ENCODE measurements at regions not wholly inside any gene's neighbourhood (a gene's known extent, or its start where the extent isn't known, plus 50 kb on each side); places are given as distances from the start of the nearest gene placed in this dataset.
A peak's percentile ranks its signal among the peaks of the same experiment; 100 is the strongest.

- no peaks in the 10 kb centered on the region for H3K9me3 ChIP-seq (ENCODE audit: low read length)
- FAIRE-seq, result no peak
- no peaks in the 10 kb centered on the region for H3K79me2 ChIP-seq (ENCODE audit: insufficient read depth, low read length)
- no peaks in the 10 kb centered on the region for H4K20me1 ChIP-seq (ENCODE audit: insufficient read depth, low read length)
- H3K4me3 ChIP-seq (replicated peaks in 1 of 3; ENCODE audit: insufficient read depth in 1 of 3, low read depth in 2 of 3, low read length in 3 of 3), result no peak overlapping the region
- DNase-seq (ENCODE audit: low spot score), result no peak
- TF ChIP-seq YEATS4 (CRISPR knock-in tag; IDR thresholded peaks at IDR 0.05; ENCODE audit: borderline replicate concordance) (no peak), NR3C1 (CRISPR knock-in tag; IDR thresholded peaks at IDR 0.05) (no peak), BRCA1 (CRISPR knock-in tag; IDR thresholded peaks at IDR 0.05) (no peak)
- no peaks in the 10 kb centered on the region for H3K27me3 ChIP-seq (ENCODE audit: control insufficient read depth in 1 of 2, insufficient read depth in 2 of 2, low read length in 2 of 2)
- peaks cover 24% of the 10 kb centered on the region for H3K4me1 ChIP-seq (ENCODE audit: insufficient read depth, low read length)
- WGBS (ENCODE audit: low lambda C conversion rate), result 63% methylated on average over 7 of the region's 7 CpGs
- intact Hi-C loops (cut with micrococcal nuclease; ENCODE audit: unreplicated experiment), result no loop called here
- BruUV-seq (replicated peaks), result no TSS peak
- ChIA-PET POLR2A (no interaction called here), CTCF (ENCODE audit: low intra/inter-chr PET ratio, low total read pairs) (no interaction called here)
- no peak overlapping the region for H3K9ac ChIP-seq (ENCODE audit: insufficient read depth, low read depth, low read length)
- ATAC-seq, result no peak
- no peak overlapping the region for H2AFZ ChIP-seq (ENCODE audit: low read length)
- in situ Hi-C loops (cut with HindIII; ENCODE audit: extremely low pct_ligation_motif_present, low pct_unique_long_range_greater_than_20kb), result no loop called here
- H3K27ac ChIP-seq (ENCODE audit: extremely low read length, insufficient read depth, low read length), result no peak overlapping the region
- no peaks in the 10 kb centered on the region for H3K36me3 ChIP-seq (replicated peaks in 1 of 2; ENCODE audit: control insufficient read depth in 1 of 2, insufficient read depth in 2 of 2, low read length in 2 of 2)
- H3K4me2 ChIP-seq (ENCODE audit: low read depth, low read length), result no peak overlapping the region
Measured at GRCh38 chr1:182170891-182171461, 109.5 kb upstream of the ZNF648 start.

GRCh38 chr1:182169203-182169602, 107.7 kb upstream of the ZNF648 start:
- peak overlapping the region; percentile 62 for H2AFZ ChIP-seq (ENCODE audit: low read length)
- TF ChIP-seq CEBPB (IDR thresholded peaks at IDR 0.05; ENCODE audit: borderline replicate concordance, low read depth, low read length), result peak; percentile 61; the same call in 1 of the 2 replicates
- no peak for TF ChIP-seq ZNF879 (CRISPR knock-in tag; IDR thresholded peaks at IDR 0.05)
- TF ChIP-seq TFDP1 (CRISPR knock-in tag; IDR thresholded peaks at IDR 0.05; ENCODE audit: borderline replicate concordance), result no peak
- TF ChIP-seq BCL3 (CRISPR knock-in tag; IDR thresholded peaks at IDR 0.05), result no peak
- 0 out of 2 replicates have a peak, but pooled peaks have one; percentile 22 for TF ChIP-seq USF2 (IDR thresholded peaks at IDR 0.05; ENCODE audit: low read depth, low read length)
- TF ChIP-seq USF2 (CRISPR knock-in tag; IDR thresholded peaks at IDR 0.05; ENCODE audit: borderline replicate concordance), result peak; percentile 48; the same call in 1 of the 2 replicates
- TF ChIP-seq DMTF1 (CRISPR knock-in tag; IDR thresholded peaks at IDR 0.05), result no peak
- no peak for TF ChIP-seq HMGA1 (CRISPR knock-in tag; conservative IDR thresholded peaks at IDR 0.05)

More at GRCh38 chr1:182169203-182169602, 107.7 kb upstream of the ZNF648 start:
- DNase-seq (ENCODE audit: low spot score) (no peak), ATAC-seq (peak; percentile 71), FAIRE-seq (no peak)
- 4% methylated on average over 9 of the region's 9 CpGs for WGBS (ENCODE audit: low lambda C conversion rate)
- H3K36me3 ChIP-seq (replicated peaks in 1 of 2; ENCODE audit: control insufficient read depth in 1 of 2, insufficient read depth in 2 of 2, low read length in 2 of 2), result no peaks in the 10 kb centered on the region
- H3K9ac ChIP-seq (ENCODE audit: insufficient read depth, low read depth, low read length), result no peak overlapping the region
- H3K27ac ChIP-seq (ENCODE audit: extremely low read length, insufficient read depth, low read length), result no peak overlapping the region
- peaks cover 13% of the 10 kb centered on the region for H3K4me1 ChIP-seq (ENCODE audit: insufficient read depth, low read length)
- intact Hi-C loops (cut with micrococcal nuclease; ENCODE audit: unreplicated experiment), result no loop called here
- H3K9me3 ChIP-seq (ENCODE audit: low read length), result no peaks in the 10 kb centered on the region
- H3K4me2 ChIP-seq (ENCODE audit: low read depth, low read length), result peak overlapping the region; percentile 50
- ChIA-PET POLR2A (no interaction called here), CTCF (ENCODE audit: low intra/inter-chr PET ratio, low total read pairs) (no interaction called here)
- in situ Hi-C loops (cut with HindIII; ENCODE audit: extremely low pct_ligation_motif_present, low pct_unique_long_range_greater_than_20kb), result no loop called here
- peak overlapping the region in 1 of 3 experiments; percentile 13; a peak in 1 of 6 replicates for H3K4me3 ChIP-seq (replicated peaks in 1 of 3; ENCODE audit: insufficient read depth in 1 of 3, low read depth in 2 of 3, low read length in 3 of 3)
- no peaks in the 10 kb centered on the region for H3K79me2 ChIP-seq (ENCODE audit: insufficient read depth, low read length)
- no TSS peak for BruUV-seq (replicated peaks)
- no peaks in the 10 kb centered on the region for H3K27me3 ChIP-seq (ENCODE audit: control insufficient read depth in 1 of 2, insufficient read depth in 2 of 2, low read length in 2 of 2)
- H4K20me1 ChIP-seq (ENCODE audit: insufficient read depth, low read length), result no peaks in the 10 kb centered on the region
